Gastrocnemius medialis (tissue), 4 donors: ENCODE measurements at regions not wholly inside any gene's neighbourhood (a gene's known extent, or its start where the extent isn't known, plus 50 kb on each side); places are given as distances from the start of the nearest gene placed in this dataset.
"Not testable (repeated sequence)": the region's sequence is repeated elsewhere in the genome, so short reads cannot be mapped to it uniquely, and the experiment has no call there.

Source experiments
- ATAC-seq, 2 donors: fragments of 150-250 bp; one replicate each; pipeline ENCODE4 v1.9.1; 2016
- DNase-seq, 2 donors: peaks; one replicate each; pipeline ENCODE4 v3.0.0-alpha.2; 2019
- H3K27ac ChIP-seq, 4 donors: fragments of 200-600 bp; sonication (generic); 1 replicate in 1 of 4; 2 replicates in 3 of 4; pipeline ENCODE4 v1.5.1; 2016 to 2018; ENCODE audit warnings: mild to moderate bottlenecking in 2 of 4, moderate library complexity in 1 of 4
- H3K27me3 ChIP-seq, 3 donors: fragments of 200-600 bp; sonication (generic) in 2 of 3; 1 replicate in 1 of 3; 2 replicates in 2 of 3; pipeline versions ENCODE4 v1.5.1 to v1.6.0; 2016 to 2019; ENCODE audit warnings: mild to moderate bottlenecking in 1 of 3, moderate library complexity in 1 of 3
- H3K36me3 ChIP-seq, 2 donors: fragments of 200-600 bp; sonication (generic) in 1 of 2; one replicate each; pipeline ENCODE4 v1.5.1; 2017 to 2018
- H3K4me1 ChIP-seq, 2 donors: fragments of 200-600 bp; sonication (generic) in 1 of 2; one replicate each; pipeline ENCODE4 v1.5.1; 2016 to 2017; ENCODE audit warnings: mild to moderate bottlenecking in 2 of 2
- H3K4me3 ChIP-seq, 4 donors: fragments of 200-600 bp; sonication (generic) in 3 of 4; 1 replicate in 1 of 4; 2 replicates in 3 of 4; pipeline ENCODE4 v1.5.1; 2016 to 2019; ENCODE audit warnings: mild to moderate bottlenecking in 2 of 4
- H3K9me3 ChIP-seq, 3 donors: fragments of 200-600 bp; sonication (generic) in 2 of 3; 1 replicate in 1 of 3; 2 replicates in 2 of 3; pipeline ENCODE4 v1.5.1; 2016 to 2019
- POLR2A ChIP-seq, 2 donors: fragments of 450-650 bp; IDR thresholded peaks; one replicate each; pipeline ENCODE4 v1.6.1; 2017; ENCODE audit warnings: antibody characterized with exemption in 2 of 2, mild to moderate bottlenecking in 2 of 2, moderate library complexity in 2 of 2
- in situ Hi-C, 4 donors: fragments of 200-750 bp; cut with MboI; loops; one replicate each; pipeline versions ENCODE4 v1.15.0 to v1.8.0; 2017; ENCODE audit warnings: low sequenced_read_pairs in 4 of 4
- intact Hi-C: fragments of 100-400 bp; cut with DNase I; formaldehyde crosslinking; loops from one replicate; pipeline ENCODE4 v1.15.1; 2023; ENCODE audit warnings: low total_unique reads
- TF ChIP-seq, protein P1 (sequence below), 5 experiments: fragments of 450-650 bp in 3 of 5; fragments of 200-600 bp in 2 of 5; sonication (generic) in 2 of 5; IDR thresholded peaks in 4 of 5; conservative IDR thresholded peaks in 1 of 5; 1 replicate in 4 of 5; 2 replicates in 1 of 5; pipeline ENCODE4 v1.5.1; 2016 to 2019; ENCODE audit warnings: antibody characterized with exemption in 5 of 5, mild to moderate bottlenecking in 3 of 5, moderate library complexity in 3 of 5

DNA sequence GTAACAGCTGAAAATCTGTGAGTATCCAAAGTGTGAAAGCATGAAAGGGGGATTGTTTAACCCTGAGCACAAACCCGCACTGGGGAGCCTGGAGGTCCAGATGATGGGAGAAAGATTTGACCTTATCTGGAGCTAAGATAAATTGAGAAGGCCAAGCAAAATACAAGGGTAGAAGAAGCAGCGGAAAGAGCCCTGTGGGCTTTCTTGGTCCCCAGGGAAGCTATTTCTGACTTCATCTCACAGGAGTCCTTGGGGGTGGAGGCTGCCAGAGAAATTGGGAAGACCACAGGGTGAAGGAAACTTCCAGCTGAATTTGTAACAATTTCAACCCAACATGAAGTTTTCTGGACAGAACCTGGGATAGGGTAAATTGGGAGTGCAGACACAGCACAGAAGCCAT is 476.9 kb downstream of the MMUT start:
- Histone ChIP-seq H3K27ac (no peak overlapping the region), H3K36me3 (no peaks in the 10 kb centered on the region), H3K4me3 (no peak overlapping the region), H3K9me3 (no peaks in the 10 kb centered on the region), H3K4me1 (no peaks in the 10 kb centered on the region), H3K27me3 (no peaks in the 10 kb centered on the region)
- no peak for TF ChIP-seq POLR2A (IDR thresholded peaks at IDR 0.05)
- TF ChIP-seq, protein P1, sequence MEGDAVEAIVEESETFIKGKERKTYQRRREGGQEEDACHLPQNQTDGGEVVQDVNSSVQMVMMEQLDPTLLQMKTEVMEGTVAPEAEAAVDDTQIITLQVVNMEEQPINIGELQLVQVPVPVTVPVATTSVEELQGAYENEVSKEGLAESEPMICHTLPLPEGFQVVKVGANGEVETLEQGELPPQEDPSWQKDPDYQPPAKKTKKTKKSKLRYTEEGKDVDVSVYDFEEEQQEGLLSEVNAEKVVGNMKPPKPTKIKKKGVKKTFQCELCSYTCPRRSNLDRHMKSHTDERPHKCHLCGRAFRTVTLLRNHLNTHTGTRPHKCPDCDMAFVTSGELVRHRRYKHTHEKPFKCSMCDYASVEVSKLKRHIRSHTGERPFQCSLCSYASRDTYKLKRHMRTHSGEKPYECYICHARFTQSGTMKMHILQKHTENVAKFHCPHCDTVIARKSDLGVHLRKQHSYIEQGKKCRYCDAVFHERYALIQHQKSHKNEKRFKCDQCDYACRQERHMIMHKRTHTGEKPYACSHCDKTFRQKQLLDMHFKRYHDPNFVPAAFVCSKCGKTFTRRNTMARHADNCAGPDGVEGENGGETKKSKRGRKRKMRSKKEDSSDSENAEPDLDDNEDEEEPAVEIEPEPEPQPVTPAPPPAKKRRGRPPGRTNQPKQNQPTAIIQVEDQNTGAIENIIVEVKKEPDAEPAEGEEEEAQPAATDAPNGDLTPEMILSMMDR (IDR thresholded peaks at IDR 0.05 in 4 of 5, conservative IDR thresholded peaks at IDR 0.05 in 1 of 5): no peak
- ATAC-seq (no peak), DNase-seq (no peak)
- intact Hi-C loops: no loop called here
- in situ Hi-C loops: no loop called here

DNA sequence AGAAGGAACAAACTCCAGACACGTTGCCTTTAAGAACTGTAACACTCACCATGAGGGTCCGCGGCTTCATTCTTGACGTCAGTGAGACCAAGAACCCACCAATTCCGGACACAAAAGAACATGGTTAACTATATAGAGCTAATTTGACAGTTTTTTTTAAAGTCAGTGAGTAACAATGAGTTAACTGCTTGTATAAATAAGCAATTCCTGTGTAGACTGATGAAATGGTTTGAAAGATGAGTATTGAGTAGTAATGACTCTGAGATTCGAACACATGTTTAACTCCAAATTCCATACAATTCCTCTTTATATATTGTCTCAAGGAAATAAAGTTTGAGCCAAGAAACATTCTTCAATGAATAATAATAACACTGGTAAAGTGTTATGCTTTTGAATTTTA is 478.0 kb downstream of the MMUT start:
- TF ChIP-seq, protein P1 (IDR thresholded peaks at IDR 0.05 in 4 of 5, conservative IDR thresholded peaks at IDR 0.05 in 1 of 5): no peak
- TF ChIP-seq POLR2A (IDR thresholded peaks at IDR 0.05): no peak
- H3K4me3 ChIP-seq: no peak overlapping the region
- ATAC-seq (no peak), DNase-seq (no peak)
- H3K9me3 ChIP-seq: no peaks in the 10 kb centered on the region
- H3K27me3 ChIP-seq: no peaks in the 10 kb centered on the region
- H3K27ac ChIP-seq: no peak overlapping the region
- no peaks in the 10 kb centered on the region for H3K4me1 ChIP-seq
- in situ Hi-C loops (no loop called here), intact Hi-C loops (no loop called here)
- H3K36me3 ChIP-seq: no peaks in the 10 kb centered on the region

DNA sequence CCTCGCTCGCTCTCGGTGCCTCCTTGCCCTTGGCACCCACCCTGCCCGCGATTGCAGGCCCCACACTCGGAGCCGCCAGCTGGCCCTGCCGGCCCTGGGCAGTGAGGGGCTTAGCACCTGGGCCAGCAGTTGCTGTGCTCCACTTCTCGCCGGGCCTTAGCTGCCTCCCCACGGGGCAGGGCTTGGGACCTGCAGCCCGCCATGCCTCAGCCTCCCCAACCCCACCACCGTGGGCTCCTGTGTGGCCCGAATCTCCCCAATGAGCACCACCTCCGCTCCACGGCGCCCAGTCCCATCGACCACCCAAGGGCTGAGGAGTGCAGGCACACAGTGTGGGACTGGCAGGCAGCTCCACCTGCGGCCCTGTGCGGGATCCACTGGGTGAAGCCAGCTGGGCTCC is 479.1 kb downstream of the MMUT start:
- H3K27me3 ChIP-seq, H3K4me3 ChIP-seq, H3K9me3 ChIP-seq, intact Hi-C loops, H3K36me3 ChIP-seq, DNase-seq, in situ Hi-C loops, H3K4me1 ChIP-seq, ATAC-seq, H3K27ac ChIP-seq: not testable (repeated sequence)

DNA sequence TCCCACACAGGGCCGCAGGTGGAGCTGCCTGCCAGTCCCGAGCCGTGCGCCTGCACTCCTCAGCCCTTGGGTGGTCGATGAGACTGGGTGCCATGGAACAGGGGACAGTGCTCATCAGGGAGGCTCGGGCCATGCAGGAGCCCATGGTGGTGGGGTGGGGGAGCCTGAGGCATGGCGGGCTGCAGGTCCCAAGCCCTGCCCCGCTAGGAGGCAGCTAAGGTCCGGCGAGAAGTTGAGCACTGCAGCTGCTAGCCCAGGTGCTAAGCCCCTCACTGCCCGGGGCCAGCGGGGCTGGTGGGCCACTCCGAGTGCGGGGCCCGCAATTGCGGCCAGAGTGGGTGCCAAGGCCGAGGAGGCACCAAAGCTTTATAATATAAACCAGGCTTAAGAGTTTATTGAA is 479.7 kb downstream of the MMUT start:
- intact Hi-C loops: no loop called here
- ATAC-seq (no peak), DNase-seq (no peak)
- Histone ChIP-seq H3K36me3 (no peaks in the 10 kb centered on the region), H3K27me3 (no peaks in the 10 kb centered on the region), H3K27ac (no peak overlapping the region), H3K4me3 (no peak overlapping the region), H3K4me1 (no peaks in the 10 kb centered on the region), H3K9me3 (no peaks in the 10 kb centered on the region)
- in situ Hi-C loops: no loop called here
- TF ChIP-seq POLR2A (IDR thresholded peaks at IDR 0.05): no peak
- TF ChIP-seq, protein P1 (IDR thresholded peaks at IDR 0.05 in 4 of 5, conservative IDR thresholded peaks at IDR 0.05 in 1 of 5): no peak

DNA sequence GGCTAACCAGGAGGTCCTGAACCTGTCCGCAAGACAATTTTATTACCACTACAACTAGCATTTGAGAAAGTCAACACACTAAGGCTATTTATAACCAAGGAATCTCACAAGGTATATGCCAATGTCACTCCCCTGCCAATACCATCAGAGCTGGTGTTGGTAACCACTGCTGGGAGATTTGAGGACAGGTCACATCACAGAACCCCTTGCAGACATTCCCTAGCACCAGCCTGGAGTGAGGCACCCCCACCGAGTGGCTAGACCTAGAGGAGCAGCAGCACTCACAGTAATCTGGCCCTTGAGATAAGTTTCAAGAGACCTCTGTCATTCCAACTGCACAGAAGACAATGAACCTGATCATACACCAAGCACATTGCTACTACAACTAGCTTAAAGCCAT is 483.2 kb downstream of the MMUT start:
- TF ChIP-seq POLR2A (IDR thresholded peaks at IDR 0.05): no peak
- TF ChIP-seq, protein P1 (IDR thresholded peaks at IDR 0.05 in 4 of 5, conservative IDR thresholded peaks at IDR 0.05 in 1 of 5): no peak
- H3K4me3 ChIP-seq: no peak overlapping the region
- no peak overlapping the region for H3K27ac ChIP-seq
- DNase-seq (no peak), ATAC-seq (no peak)
- no peaks in the 10 kb centered on the region for H3K9me3 ChIP-seq
- in situ Hi-C loops: no loop called here
- H3K36me3 ChIP-seq: no peaks in the 10 kb centered on the region
- H3K27me3 ChIP-seq: no peaks in the 10 kb centered on the region
- H3K4me1 ChIP-seq: no peaks in the 10 kb centered on the region
- intact Hi-C loops: no loop called here
